ENCODE measurements at regions not wholly inside any gene's neighbourhood (a gene's known extent, or its start where the extent isn't known, plus 50 kb on each side); places are given as distances from the start of the nearest gene placed in this dataset.

GRCh38 chr6:140205795-140206593, 831.5 kb upstream of the CITED2 start:
- TF ChIP-seq MXI1 (conservative IDR thresholded peaks at IDR 0.05; ENCODE audit: poor library complexity, severe bottlenecking) (no peak), RAD21 (conservative IDR thresholded peaks at IDR 0.05) (no peak), POLR2AphosphoS5 (IDR thresholded peaks at IDR 0.05) (no peak), REST (IDR thresholded peaks at IDR 0.05; ENCODE audit: borderline replicate concordance) (no peak), CTCF (IDR thresholded peaks at IDR 0.05; ENCODE audit: poor library complexity, severe bottlenecking) (no peak), EZH2 (IDR thresholded peaks at IDR 0.05; ENCODE audit: borderline replicate concordance, insufficient read depth, low read length, poor library complexity, severe bottlenecking) (no peak), TAF1 (IDR thresholded peaks at IDR 0.05; ENCODE audit: low read depth) (no peak), EP300 (conservative IDR thresholded peaks at IDR 0.05; ENCODE audit: poor library complexity, severe bottlenecking) (no peak), SMC3 (conservative IDR thresholded peaks at IDR 0.05; ENCODE audit: poor library complexity) (no peak)
- Histone ChIP-seq H3K9me2 (ENCODE audit: insufficient read depth, low read length) (no peaks in the 10 kb centered on the region), H3K4me2 (ENCODE audit: low read length) (no peak overlapping the region)

GRCh38 chr6:140204154-140204553, 829.7 kb upstream of the CITED2 start:
- H3F3A ChIP-seq (ENCODE audit: insufficient read depth, low read length, poor library complexity, severe bottlenecking): no peaks in the 10 kb centered on the region
- no peaks in the 10 kb centered on the region for H3K36me3 ChIP-seq (ENCODE audit: insufficient read depth, low read length)
- H3K4me2 ChIP-seq (ENCODE audit: low read length): no peak overlapping the region
- H3K9me2 ChIP-seq (ENCODE audit: insufficient read depth, low read length): no peaks in the 10 kb centered on the region
- no peaks in the 10 kb centered on the region for H3K9me3 ChIP-seq (ENCODE audit: low read length)
- H3K27ac ChIP-seq (ENCODE audit: low read length): no peak overlapping the region
- no peaks in the 10 kb centered on the region for H3K79me2 ChIP-seq (replicated peaks; ENCODE audit: insufficient read depth, low read length)
- no peaks in the 10 kb centered on the region for H3K27me3 ChIP-seq (ENCODE audit: insufficient read depth, low read depth, low read length)
- no peak overlapping the region for H2AFZ ChIP-seq (ENCODE audit: low read depth, low read length)
- no peak for TF ChIP-seq MXI1 (conservative IDR thresholded peaks at IDR 0.05; ENCODE audit: poor library complexity, severe bottlenecking)
- no peaks in the 10 kb centered on the region for H4K20me1 ChIP-seq (ENCODE audit: insufficient read depth)
- no peak overlapping the region for H3K4me3 ChIP-seq (ENCODE audit: low read length)
- no peak overlapping the region for H3K9ac ChIP-seq (ENCODE audit: low read length)

More at GRCh38 chr6:140205795-140206593, 831.5 kb upstream of the CITED2 start:
- no peaks in the 10 kb centered on the region for H3F3A ChIP-seq (ENCODE audit: insufficient read depth, low read length, poor library complexity, severe bottlenecking)
- no peaks in the 10 kb centered on the region for H4K20me1 ChIP-seq (ENCODE audit: insufficient read depth)
- no peak overlapping the region for H2AFZ ChIP-seq (ENCODE audit: low read depth, low read length)
- no peaks in the 10 kb centered on the region for H3K36me3 ChIP-seq (ENCODE audit: insufficient read depth, low read length)
- H3K27ac ChIP-seq (ENCODE audit: low read length): no peak overlapping the region
- no peak overlapping the region for H3K4me3 ChIP-seq (ENCODE audit: low read length)
- no peaks in the 10 kb centered on the region for H3K9me3 ChIP-seq (ENCODE audit: low read length)
- no peaks in the 10 kb centered on the region for H3K27me3 ChIP-seq (ENCODE audit: insufficient read depth, low read depth, low read length)
- no peak overlapping the region for H3K9ac ChIP-seq (ENCODE audit: low read length)
- H3K79me2 ChIP-seq (replicated peaks; ENCODE audit: insufficient read depth, low read length): no peaks in the 10 kb centered on the region

All from neural cell (in vitro differentiated cells).